PFSK-1 (cell line): ENCODE measurements at regions not wholly inside any gene's neighbourhood (a gene's known extent, or its start where the extent isn't known, plus 50 kb on each side); places are given as distances from the start of the nearest gene placed in this dataset.

Source experiments
- TAF1 ChIP-seq: IDR thresholded peaks from 2 replicates; pipeline ENCODE4 v1.6.1; 2012; ENCODE audit warnings: low read length, control low read depth, borderline replicate concordance; ENCODE audit not compliant: insufficient read depth
- TF ChIP-seq, protein P1 (sequence below), 2 experiments: IDR thresholded peaks; 2 replicates each; pipeline versions ENCODE4 v1.6.1 to v1.8.0; 2011 to 2012; ENCODE audit warnings: low read depth in 2 of 2, low read length in 2 of 2, control low read depth in 1 of 2, inconsistent platforms in 1 of 2, mild to moderate bottlenecking in 1 of 2, moderate library complexity in 1 of 2; ENCODE audit not compliant: insufficient read depth in 1 of 2

DNA sequence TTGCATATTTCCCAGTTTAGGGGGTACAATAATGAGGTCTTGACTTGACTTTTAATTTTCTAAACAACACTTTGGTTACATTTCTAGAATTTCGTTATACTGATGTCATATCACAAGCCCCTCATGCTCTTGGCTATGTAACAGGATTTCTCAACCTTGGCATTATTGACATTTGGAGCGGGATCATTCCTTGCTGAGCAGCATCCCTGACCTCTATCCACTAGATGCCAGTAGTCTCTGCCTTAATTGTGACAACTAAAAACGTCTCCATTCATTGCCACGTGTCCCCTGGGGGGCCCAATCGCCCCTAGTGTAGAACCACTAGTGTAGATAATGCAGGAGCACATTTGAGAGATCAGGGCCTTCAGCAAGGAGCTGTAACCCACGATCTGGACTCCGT lies 234.2 kb upstream of the MID1 start:
- no peak for TF ChIP-seq TAF1
- TF ChIP-seq, protein P1, sequence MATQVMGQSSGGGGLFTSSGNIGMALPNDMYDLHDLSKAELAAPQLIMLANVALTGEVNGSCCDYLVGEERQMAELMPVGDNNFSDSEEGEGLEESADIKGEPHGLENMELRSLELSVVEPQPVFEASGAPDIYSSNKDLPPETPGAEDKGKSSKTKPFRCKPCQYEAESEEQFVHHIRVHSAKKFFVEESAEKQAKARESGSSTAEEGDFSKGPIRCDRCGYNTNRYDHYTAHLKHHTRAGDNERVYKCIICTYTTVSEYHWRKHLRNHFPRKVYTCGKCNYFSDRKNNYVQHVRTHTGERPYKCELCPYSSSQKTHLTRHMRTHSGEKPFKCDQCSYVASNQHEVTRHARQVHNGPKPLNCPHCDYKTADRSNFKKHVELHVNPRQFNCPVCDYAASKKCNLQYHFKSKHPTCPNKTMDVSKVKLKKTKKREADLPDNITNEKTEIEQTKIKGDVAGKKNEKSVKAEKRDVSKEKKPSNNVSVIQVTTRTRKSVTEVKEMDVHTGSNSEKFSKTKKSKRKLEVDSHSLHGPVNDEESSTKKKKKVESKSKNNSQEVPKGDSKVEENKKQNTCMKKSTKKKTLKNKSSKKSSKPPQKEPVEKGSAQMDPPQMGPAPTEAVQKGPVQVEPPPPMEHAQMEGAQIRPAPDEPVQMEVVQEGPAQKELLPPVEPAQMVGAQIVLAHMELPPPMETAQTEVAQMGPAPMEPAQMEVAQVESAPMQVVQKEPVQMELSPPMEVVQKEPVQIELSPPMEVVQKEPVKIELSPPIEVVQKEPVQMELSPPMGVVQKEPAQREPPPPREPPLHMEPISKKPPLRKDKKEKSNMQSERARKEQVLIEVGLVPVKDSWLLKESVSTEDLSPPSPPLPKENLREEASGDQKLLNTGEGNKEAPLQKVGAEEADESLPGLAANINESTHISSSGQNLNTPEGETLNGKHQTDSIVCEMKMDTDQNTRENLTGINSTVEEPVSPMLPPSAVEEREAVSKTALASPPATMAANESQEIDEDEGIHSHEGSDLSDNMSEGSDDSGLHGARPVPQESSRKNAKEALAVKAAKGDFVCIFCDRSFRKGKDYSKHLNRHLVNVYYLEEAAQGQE (IDR thresholded peaks at IDR 0.05; ENCODE audit: insufficient read depth in 1 of 2, low read depth in 2 of 2, low read length in 2 of 2): no peak
